GM19468 (cell line): ENCODE measurements at regions not wholly inside any gene's neighbourhood (a gene's known extent, or its start where the extent isn't known, plus 50 kb on each side); places are given as distances from the start of the nearest gene placed in this dataset.
"Not testable (repeated sequence)": the region's sequence is repeated elsewhere in the genome, so short reads cannot be mapped to it uniquely, and the experiment has no call there.

Experiments used
- ATAC-seq: cut with Tn5 transposase; IDR thresholded peaks from one replicate; pipeline ENCODE4 v1.9.1; 2021; ENCODE audit warnings: mild to moderate bottlenecking, moderate library complexity, moderate number of reproducible peaks; ENCODE audit not compliant: unreplicated experiment; ENCODE audit errors: extremely low read depth

DNA sequence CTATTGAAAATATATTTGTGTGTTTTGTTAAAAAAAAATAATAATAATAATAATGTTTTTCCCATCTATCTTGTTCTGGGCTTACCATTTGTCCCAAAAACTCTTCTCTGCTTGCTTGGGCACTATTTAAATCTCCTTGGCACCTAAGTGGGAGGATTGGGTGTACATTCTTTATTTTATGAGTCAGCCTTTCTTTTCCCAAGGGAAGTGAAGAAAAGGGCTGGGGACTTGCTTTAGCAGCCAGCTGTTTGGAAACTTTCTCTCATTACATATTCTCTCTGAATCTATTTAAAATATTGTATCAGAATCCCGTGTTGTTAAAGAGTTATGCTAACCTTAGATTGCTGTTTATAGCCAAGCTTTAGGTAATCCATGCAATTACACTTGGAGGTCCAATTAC is 2332.4 kb downstream of the ARAP2 start:
- ATAC-seq = no peak

- ATAC-seq = no peak
Observed at GRCh38 chr4:33914386-33914785, 2329.9 kb downstream of the ARAP2 start.

GRCh38 chr4:33923469-33923868 is 2320.8 kb downstream of the ARAP2 start:
- ATAC-seq = no peak

DNA sequence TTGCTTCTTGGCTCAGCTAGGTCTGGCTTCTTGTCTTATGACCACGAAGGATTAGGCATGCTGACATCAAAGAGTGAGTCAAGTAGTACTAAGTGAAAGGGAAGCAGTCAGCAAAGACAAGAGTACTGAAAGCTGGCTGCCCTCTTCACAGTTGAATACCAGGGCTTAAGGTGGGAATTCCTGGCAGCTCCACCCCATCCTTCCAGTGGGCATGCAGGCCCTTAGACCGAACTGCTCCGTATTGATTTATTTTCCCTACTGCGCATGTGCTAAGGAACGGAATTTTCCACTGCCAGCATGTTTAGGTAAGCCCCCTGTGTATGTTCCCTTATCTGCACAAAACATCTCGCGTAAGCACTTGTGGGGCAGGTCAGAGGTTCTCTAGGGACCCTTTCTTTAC is 2320.1 kb downstream of the ARAP2 start:
- ATAC-seq = no peak

DNA sequence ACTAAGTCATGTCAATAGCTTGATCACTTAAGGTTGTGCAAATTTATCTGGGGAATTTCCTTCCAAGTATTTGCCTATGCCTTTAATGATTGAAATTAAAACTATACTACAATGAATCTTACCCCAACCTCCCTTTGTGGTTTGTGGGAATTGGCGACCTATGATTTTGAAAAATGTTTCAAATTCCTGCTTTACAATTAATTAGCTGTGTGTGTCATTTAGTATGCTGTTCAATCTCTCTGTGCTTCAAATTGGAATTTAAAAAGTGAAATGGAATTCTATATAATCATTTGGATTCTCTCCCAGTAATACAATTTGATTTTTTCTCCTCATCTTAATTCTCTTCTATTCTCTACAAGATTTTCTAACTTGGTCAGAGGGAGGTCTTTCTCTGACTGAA is 2319.5 kb downstream of the ARAP2 start:
- no peak for ATAC-seq

- ATAC-seq = no peak
Observed at GRCh38 chr4:33930497-33930896, 2313.8 kb downstream of the ARAP2 start.

GRCh38 chr4:33931026-33931425 is 2313.3 kb downstream of the ARAP2 start:
- no peak for ATAC-seq

- no peak for ATAC-seq
Observed at GRCh38 chr4:33940281-33940680, 2304.0 kb downstream of the ARAP2 start.

GRCh38 chr4:33941854-33942253 is 2302.5 kb downstream of the ARAP2 start:
- no peak for ATAC-seq

- ATAC-seq = no peak
Observed at GRCh38 chr4:33948921-33949320, 2295.4 kb downstream of the ARAP2 start.

- not testable (repeated sequence) for ATAC-seq
Observed at GRCh38 chr4:33953848-33954247, 2290.5 kb downstream of the ARAP2 start.

GRCh38 chr4:33954759-33955158 is 2289.6 kb downstream of the ARAP2 start:
- ATAC-seq = no peak

DNA sequence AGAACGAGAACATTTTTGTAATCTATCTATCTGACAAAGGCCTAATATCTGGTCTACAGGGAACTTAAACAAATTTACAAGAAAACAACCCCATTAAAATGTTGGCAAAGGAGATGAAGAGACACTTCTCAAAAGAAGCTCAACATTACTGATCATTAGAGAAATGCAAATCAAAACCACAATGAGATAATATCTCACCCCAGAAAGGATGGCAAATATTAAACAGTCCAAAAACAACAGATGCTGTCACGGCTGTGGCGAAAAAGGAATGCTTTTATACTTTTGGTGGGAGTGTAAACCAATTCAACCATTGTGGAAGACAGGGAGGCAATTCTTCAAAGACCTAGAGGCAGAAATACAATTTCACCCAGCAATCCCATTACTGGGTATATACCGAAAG is 2284.8 kb downstream of the ARAP2 start:
- no peak for ATAC-seq

GRCh38 chr4:33961761-33962160 is 2282.6 kb downstream of the ARAP2 start:
- ATAC-seq = no peak

DNA sequence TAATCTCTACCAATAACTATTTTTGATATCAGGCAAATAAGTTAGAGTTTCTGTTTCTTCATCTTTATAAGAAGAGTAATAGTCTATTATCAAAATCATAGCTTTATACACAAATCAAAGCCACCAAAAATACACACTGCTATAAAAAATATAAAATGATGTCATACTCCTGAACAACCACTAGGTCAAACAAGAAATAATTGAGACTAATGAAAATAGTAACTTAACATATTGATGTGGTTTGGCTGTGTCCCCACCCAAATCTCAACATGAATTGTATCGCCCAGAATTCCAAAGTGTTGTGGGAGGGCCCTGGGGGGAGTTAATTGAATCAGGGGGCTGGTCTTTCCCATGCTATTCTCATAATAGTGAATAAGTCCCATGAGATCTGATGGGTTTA is 2277.5 kb downstream of the ARAP2 start:
- ATAC-seq = no peak

DNA sequence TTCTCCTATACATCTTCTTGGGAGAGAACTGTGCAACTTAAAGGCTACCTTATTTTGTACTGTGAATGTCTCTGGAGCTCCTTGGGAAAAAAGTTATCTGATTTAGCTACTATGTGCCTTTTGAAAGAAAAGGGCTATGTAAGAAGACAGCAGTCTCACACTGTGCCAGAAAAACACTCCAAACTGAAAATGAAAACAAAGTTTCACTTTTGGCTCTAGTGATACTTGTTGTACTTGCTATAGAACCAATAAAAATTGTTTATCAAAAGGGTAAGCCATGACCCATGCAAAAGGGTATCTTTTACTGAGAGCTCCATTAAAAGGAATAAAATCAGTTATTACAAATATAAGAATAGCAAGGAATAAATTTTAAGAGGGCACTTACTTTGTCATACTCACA is 2270.0 kb downstream of the ARAP2 start:
- no peak for ATAC-seq

DNA sequence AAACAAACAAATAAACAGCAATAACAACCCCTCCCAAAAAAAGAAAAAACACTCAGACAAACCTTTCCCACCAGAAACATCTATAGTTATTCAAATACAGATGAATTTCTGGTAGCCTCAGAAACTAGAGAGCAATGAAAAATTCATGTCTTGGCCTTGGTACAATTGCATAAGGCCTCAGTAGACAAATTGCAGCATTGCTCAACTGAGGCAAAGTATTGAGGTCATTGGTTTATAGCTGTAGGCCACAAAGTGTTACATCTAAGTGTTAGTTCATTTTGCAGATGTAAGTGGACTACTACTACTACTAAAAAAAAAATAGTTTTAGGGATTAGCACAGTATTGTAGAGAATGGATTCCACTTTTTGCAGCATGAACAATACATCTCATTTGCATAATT is 2268.3 kb downstream of the ARAP2 start:
- ATAC-seq = no peak

- not testable (repeated sequence) for ATAC-seq
Observed at GRCh38 chr4:33979781-33980180, 2264.5 kb downstream of the ARAP2 start.

GRCh38 chr4:33980361-33980760 is 2264.0 kb downstream of the ARAP2 start:
- no peak for ATAC-seq

- ATAC-seq = no peak
Observed at GRCh38 chr4:33989820-33990443, 2254.4 kb downstream of the ARAP2 start.

DNA sequence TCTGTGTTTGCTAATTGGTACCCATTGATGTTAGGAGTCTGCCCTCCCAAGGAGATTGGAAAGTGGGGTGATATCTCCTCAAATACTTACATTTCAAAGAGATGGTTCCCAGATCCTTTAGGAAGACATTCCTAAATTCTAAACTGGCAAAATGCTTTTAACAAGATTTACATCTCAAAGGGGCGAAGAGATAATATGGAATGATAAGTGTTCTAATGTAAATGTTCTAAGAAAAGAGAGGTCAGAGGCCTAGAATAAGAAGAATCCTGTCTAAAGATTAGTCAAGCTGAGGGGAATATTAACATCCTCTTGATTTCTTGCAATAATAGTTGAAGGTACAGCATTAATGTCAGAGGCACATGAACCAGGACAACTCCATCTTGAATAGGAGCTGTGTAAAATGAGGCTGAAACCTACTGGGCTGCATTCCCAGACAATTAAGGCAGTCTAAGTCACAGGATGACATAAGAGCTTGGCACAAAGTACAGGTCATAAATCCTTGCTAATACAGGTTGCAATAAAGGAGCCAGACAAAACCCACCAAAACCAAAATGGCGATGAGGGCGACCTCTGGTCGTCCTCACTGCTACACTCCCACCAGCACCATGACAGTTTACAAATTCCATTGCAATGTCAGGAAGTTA is 2248.1 kb downstream of the ARAP2 start:
- no peak for ATAC-seq

DNA sequence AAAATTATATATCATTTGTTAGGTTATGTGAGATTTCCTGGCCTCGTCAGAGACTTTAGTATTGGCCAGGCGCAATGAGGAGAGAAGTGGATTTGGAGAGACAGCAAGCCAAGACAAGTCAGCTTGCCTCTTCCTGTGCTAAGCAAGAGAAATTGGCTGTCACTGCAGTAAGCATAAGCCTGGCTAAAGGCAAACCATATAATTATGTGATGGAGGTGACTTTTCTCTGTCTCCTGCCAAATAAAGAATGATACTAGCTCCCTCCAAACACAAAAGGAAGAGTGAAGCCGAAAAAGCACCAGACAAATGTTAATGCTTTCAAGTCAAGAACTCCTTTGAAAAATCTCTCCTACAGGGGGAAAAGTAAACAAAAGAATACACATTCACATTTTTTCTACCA is 2246.0 kb downstream of the ARAP2 start:
- no peak for ATAC-seq
